DOHH2 (cell line): ENCODE measurements at regions not wholly inside any gene's neighbourhood (a gene's known extent, or its start where the extent isn't known, plus 50 kb on each side); places are given as distances from the start of the nearest gene placed in this dataset.

Experiments used
- H3F3A ChIP-seq: fragments of 200-600 bp; sonication (generic), shearing (Covaris generic); 2 replicates; pipeline ENCODE4 v1.6.0; 2016; ENCODE audit warnings: antibody characterized with exemption, mild to moderate bottlenecking; ENCODE audit not compliant: control insufficient read depth, insufficient read depth
- H3K27ac ChIP-seq: fragments of 200-600 bp; sonication (generic); 2 replicates; pipeline ENCODE4 v1.5.1; 2014; ENCODE audit warnings: low read depth, mild to moderate bottlenecking, low read length, moderate library complexity
- H3K27me3 ChIP-seq: fragments of 200-600 bp; sonication (generic); 2 replicates; pipeline ENCODE4 v1.6.1; 2014; ENCODE audit warnings: mild to moderate bottlenecking, low read length, mixed read lengths; ENCODE audit not compliant: control insufficient read depth
- H3K36me3 ChIP-seq: fragments of 200-600 bp; sonication (generic); 2 replicates; pipeline ENCODE4 v1.6.1; 2014; ENCODE audit warnings: mild to moderate bottlenecking, low read length, moderate library complexity, mixed read lengths; ENCODE audit not compliant: control insufficient read depth
- H3K4me1 ChIP-seq: fragments of 200-600 bp; sonication (generic); 2 replicates; pipeline ENCODE4 v1.6.1; 2014; ENCODE audit warnings: mild to moderate bottlenecking, low read length, mixed read lengths; ENCODE audit not compliant: control insufficient read depth
- H3K4me2 ChIP-seq: fragments of 200-600 bp; sonication (generic); 2 replicates; pipeline ENCODE4 v1.6.0; 2014; ENCODE audit warnings: mild to moderate bottlenecking, low read length, moderate library complexity
- H3K4me3 ChIP-seq: fragments of 200-600 bp; sonication (generic); 2 replicates; pipeline ENCODE4 v1.5.1; 2014; ENCODE audit warnings: mild to moderate bottlenecking, low read length, mixed read lengths
- H3K79me2 ChIP-seq: fragments of 200-600 bp; sonication (generic); 2 replicates; pipeline ENCODE4 v1.6.1; 2014; ENCODE audit warnings: mild to moderate bottlenecking, low read length, mixed read lengths; ENCODE audit not compliant: control insufficient read depth
- H3K9me2 ChIP-seq: fragments of 200-600 bp; sonication (generic); replicated peaks from 2 replicates; pipeline ENCODE4 v1.6.1; 2014; ENCODE audit warnings: mild to moderate bottlenecking, low read length, mixed read lengths; ENCODE audit not compliant: control insufficient read depth
- H3K9me3 ChIP-seq: fragments of 200-600 bp; sonication (generic); 2 replicates; pipeline ENCODE4 v1.6.1; 2014; ENCODE audit warnings: antibody characterized with exemption, low read length, mixed read lengths; ENCODE audit not compliant: control insufficient read depth, insufficient read depth
- H4K20me1 ChIP-seq: fragments of 200-600 bp; sonication (generic); 2 replicates; pipeline ENCODE4 v1.6.0; 2014; ENCODE audit warnings: low read depth, mild to moderate bottlenecking, antibody characterized with exemption, low read length, moderate library complexity; ENCODE audit not compliant: control insufficient read depth, insufficient read depth
- EZH2phosphoT487 ChIP-seq: fragments of 200-600 bp; sonication (generic); IDR thresholded peaks from 2 replicates; pipeline ENCODE4 v1.6.1; 2017; ENCODE audit warnings: borderline replicate concordance, mild to moderate bottlenecking, antibody characterized with exemption, low read length, moderate library complexity, mixed read lengths
- TF ChIP-seq, protein P1 (sequence below): fragments of 200-600 bp; sonication (generic); IDR thresholded peaks from one replicate; pipeline ENCODE4 v1.5.1; 2014; ENCODE audit warnings: antibody characterized with exemption, mild to moderate bottlenecking, low read depth, low read length; ENCODE audit not compliant: poor library complexity, severe bottlenecking

DNA sequence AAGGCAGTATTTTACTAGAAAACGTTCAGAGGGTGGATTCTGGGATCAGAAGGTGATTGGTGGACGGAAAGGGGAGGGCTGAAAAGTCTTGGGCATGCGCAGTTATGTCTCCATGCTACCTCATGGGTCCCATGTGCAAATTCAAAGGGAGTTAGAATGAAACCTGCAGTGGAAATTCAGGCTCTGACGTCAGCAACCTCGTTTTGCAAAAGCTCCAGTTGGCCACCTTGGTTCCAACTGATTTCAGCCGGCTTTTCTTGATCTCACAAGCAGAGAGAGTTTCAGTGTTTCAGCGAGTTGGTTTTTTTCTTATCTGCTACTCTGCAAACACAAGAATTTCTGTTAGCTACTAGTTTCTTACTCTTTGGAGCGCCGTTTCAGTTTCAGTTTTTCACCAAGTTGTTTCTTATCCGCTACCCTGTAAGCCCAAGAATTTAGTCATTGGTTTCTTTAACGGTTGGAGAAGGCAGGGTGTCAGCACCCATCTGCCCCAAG lies 69.8 kb upstream of the PGBD5 start:
- TF ChIP-seq EZH2phosphoT487, result no peak
- TF ChIP-seq, protein P1, sequence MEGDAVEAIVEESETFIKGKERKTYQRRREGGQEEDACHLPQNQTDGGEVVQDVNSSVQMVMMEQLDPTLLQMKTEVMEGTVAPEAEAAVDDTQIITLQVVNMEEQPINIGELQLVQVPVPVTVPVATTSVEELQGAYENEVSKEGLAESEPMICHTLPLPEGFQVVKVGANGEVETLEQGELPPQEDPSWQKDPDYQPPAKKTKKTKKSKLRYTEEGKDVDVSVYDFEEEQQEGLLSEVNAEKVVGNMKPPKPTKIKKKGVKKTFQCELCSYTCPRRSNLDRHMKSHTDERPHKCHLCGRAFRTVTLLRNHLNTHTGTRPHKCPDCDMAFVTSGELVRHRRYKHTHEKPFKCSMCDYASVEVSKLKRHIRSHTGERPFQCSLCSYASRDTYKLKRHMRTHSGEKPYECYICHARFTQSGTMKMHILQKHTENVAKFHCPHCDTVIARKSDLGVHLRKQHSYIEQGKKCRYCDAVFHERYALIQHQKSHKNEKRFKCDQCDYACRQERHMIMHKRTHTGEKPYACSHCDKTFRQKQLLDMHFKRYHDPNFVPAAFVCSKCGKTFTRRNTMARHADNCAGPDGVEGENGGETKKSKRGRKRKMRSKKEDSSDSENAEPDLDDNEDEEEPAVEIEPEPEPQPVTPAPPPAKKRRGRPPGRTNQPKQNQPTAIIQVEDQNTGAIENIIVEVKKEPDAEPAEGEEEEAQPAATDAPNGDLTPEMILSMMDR, result no peak
- Histone ChIP-seq H3F3A (no peaks in the 10 kb centered on the region), H3K9me2 (no peaks in the 10 kb centered on the region), H3K4me2 (no peak overlapping the region), H3K9me3 (no peaks in the 10 kb centered on the region), H3K4me1 (no peaks in the 10 kb centered on the region), H4K20me1 (no peaks in the 10 kb centered on the region), H3K79me2 (no peaks in the 10 kb centered on the region), H3K27ac (no peak overlapping the region), H3K36me3 (no peaks in the 10 kb centered on the region), H3K4me3 (no peak overlapping the region), H3K27me3 (no peaks in the 10 kb centered on the region)

DNA sequence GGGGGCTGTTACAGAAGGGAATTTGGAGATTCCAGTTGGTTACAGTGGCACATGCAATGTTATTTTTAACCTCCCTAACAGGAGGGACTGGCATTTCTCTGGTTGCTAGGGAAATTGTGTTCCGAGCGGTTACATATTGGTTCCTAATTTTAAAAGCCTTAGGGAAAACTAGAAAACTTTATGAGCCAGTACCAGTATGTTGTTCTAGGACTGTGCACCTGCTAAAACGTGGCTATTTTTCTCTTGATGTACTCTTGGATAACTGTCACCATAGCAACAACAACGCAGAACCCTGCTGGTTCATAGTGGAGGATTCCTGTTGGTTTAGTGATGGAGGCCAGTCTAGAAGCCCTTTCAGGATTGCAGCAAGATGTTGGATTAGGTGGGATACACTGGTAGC lies 68.9 kb upstream of the PGBD5 start:
- Histone ChIP-seq H3K79me2 (no peaks in the 10 kb centered on the region), H3K27me3 (no peaks in the 10 kb centered on the region), H3K4me3 (no peak overlapping the region), H3K9me2 (no peaks in the 10 kb centered on the region), H3K4me2 (no peak overlapping the region), H3F3A (no peaks in the 10 kb centered on the region), H3K36me3 (no peaks in the 10 kb centered on the region), H3K9me3 (no peaks in the 10 kb centered on the region), H4K20me1 (no peaks in the 10 kb centered on the region), H3K4me1 (no peaks in the 10 kb centered on the region), H3K27ac (no peak overlapping the region)
- no peak for TF ChIP-seq EZH2phosphoT487
- TF ChIP-seq, protein P1, result no peak

DNA sequence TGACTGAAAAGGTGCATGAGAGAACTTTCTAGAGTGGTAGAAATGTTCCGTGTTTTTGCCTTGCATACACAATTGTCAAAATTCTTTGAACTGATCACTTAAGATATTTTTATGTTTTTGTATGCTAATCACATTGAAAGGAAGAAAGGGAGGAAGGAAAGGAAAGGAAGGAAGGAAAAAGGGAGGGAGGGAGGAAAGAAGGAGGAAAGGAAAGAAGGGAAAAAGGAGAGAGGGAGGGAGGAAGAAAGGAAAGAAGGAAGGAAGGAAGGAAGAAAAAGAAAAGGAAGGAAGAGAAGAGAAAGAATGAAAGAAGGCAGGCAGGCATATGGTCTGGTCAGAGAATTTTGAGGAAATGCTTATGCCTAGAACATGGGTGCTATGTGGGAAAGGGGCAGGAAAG lies 68.4 kb upstream of the PGBD5 start:
- Histone ChIP-seq H3K9me2 (no peaks in the 10 kb centered on the region), H3K4me3 (no peak overlapping the region), H3K36me3 (no peaks in the 10 kb centered on the region), H3K9me3 (no peaks in the 10 kb centered on the region), H3F3A (no peaks in the 10 kb centered on the region), H3K27ac (no peak overlapping the region), H3K4me2 (no peak overlapping the region), H3K4me1 (no peaks in the 10 kb centered on the region), H3K79me2 (no peaks in the 10 kb centered on the region), H4K20me1 (no peaks in the 10 kb centered on the region), H3K27me3 (no peaks in the 10 kb centered on the region)
- no peak for TF ChIP-seq EZH2phosphoT487
- TF ChIP-seq, protein P1, result no peak
